GM23338 (cell line): ENCODE measurements at regions not wholly inside any gene's neighbourhood (a gene's known extent, or its start where the extent isn't known, plus 50 kb on each side); places are given as distances from the start of the nearest gene placed in this dataset.

ENCODE experiments used
- CREB1 ChIP-seq: fragments of 250-450 bp; sonication (Bioruptor Pico); IDR thresholded peaks from 2 replicates; pipeline ENCODE4 v1.5.0; 2020; ENCODE audit warnings: low read depth, mild to moderate bottlenecking, moderate library complexity
- EZH2 ChIP-seq: fragments of 200-600 bp; sonication (generic); IDR thresholded peaks from one replicate; pipeline ENCODE4 v1.8.0; 2017; ENCODE audit warnings: antibody characterized with exemption, mild to moderate bottlenecking, low read depth; ENCODE audit not compliant: unreplicated experiment
- EZH2phosphoT487 ChIP-seq: fragments of 200-600 bp; sonication (generic); IDR thresholded peaks from one replicate; pipeline ENCODE4 v1.8.1; 2018; ENCODE audit warnings: antibody characterized with exemption; ENCODE audit not compliant: unreplicated experiment
- JUNB ChIP-seq: IDR thresholded peaks from one replicate; pipeline ENCODE4 v1.6.1; 2016; ENCODE audit warnings: antibody characterized with exemption; ENCODE audit not compliant: unreplicated experiment
- NANOG ChIP-seq: IDR thresholded peaks from 2 replicates; pipeline ENCODE4 v1.6.1; 2016; ENCODE audit warnings: antibody characterized with exemption, borderline replicate concordance
- POLR2AphosphoS5 ChIP-seq: IDR thresholded peaks from 2 replicates; pipeline ENCODE4 v1.6.1; 2016; ENCODE audit warnings: antibody characterized with exemption, low read depth
- STAT1 ChIP-seq: IDR thresholded peaks from one replicate; pipeline ENCODE4 v1.6.1; 2016; ENCODE audit warnings: antibody characterized with exemption; ENCODE audit not compliant: unreplicated experiment
- ZNF114 ChIP-seq: fragments of 250-450 bp; sonication (Bioruptor Pico); IDR thresholded peaks from 2 replicates; pipeline ENCODE4 v1.5.0; 2020; ENCODE audit warnings: mild to moderate bottlenecking, moderate library complexity
- ZNF331 ChIP-seq: fragments of 250-450 bp; sonication (Bioruptor Pico); IDR thresholded peaks from 2 replicates; pipeline ENCODE4 v1.5.0; 2020; ENCODE audit warnings: low read depth, mild to moderate bottlenecking, moderate library complexity
- TF ChIP-seq, protein P1 (sequence below), 2 experiments: fragments of 200-600 bp in 1 of 2; sonication (generic) in 1 of 2; conservative IDR thresholded peaks; 2 replicates each; pipeline versions ENCODE4 v1.5.1 to v1.6.1; 2016 to 2017; ENCODE audit warnings: antibody characterized with exemption in 2 of 2, low read depth in 2 of 2, mild to moderate bottlenecking in 2 of 2, moderate library complexity in 1 of 2
- TF ChIP-seq, protein P2 (sequence below): IDR thresholded peaks from one replicate; pipeline ENCODE4 v1.6.1; 2018; ENCODE audit warnings: antibody characterized with exemption; ENCODE audit not compliant: unreplicated experiment

DNA sequence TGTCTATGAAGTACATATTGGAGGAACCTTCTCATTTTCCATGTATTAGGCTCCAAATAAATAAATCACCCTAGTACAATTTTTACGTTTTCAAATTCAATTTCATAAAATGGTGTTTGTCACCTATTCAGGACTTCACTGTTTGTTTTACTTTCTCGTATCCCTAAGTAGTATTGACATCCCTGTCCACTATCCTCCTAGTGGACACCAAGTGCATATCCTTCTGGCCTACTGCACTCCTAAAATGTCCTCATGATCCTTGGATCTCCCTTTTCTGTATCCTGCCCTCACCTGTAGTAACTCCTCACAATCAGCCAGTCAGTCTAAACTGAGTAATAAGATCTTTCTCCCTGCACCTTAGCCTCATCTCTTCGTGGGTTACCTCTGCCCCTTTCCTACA is 539.9 kb downstream of the DMRTA1 start:
- TF ChIP-seq EZH2 (no peak), POLR2AphosphoS5 (no peak), STAT1 (no peak), EZH2phosphoT487 (no peak), NANOG (no peak), ZNF114 (CRISPR knock-in tag) (no peak), CREB1 (CRISPR knock-in tag) (no peak), JUNB (no peak), ZNF331 (CRISPR knock-in tag) (no peak)
- TF ChIP-seq, protein P1, sequence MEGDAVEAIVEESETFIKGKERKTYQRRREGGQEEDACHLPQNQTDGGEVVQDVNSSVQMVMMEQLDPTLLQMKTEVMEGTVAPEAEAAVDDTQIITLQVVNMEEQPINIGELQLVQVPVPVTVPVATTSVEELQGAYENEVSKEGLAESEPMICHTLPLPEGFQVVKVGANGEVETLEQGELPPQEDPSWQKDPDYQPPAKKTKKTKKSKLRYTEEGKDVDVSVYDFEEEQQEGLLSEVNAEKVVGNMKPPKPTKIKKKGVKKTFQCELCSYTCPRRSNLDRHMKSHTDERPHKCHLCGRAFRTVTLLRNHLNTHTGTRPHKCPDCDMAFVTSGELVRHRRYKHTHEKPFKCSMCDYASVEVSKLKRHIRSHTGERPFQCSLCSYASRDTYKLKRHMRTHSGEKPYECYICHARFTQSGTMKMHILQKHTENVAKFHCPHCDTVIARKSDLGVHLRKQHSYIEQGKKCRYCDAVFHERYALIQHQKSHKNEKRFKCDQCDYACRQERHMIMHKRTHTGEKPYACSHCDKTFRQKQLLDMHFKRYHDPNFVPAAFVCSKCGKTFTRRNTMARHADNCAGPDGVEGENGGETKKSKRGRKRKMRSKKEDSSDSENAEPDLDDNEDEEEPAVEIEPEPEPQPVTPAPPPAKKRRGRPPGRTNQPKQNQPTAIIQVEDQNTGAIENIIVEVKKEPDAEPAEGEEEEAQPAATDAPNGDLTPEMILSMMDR (conservative IDR thresholded peaks at IDR 0.05; ENCODE audit: low read depth in 2 of 2): peak; percentile 16 to 44; a peak in 3 of 4 replicates
- TF ChIP-seq, protein P2, sequence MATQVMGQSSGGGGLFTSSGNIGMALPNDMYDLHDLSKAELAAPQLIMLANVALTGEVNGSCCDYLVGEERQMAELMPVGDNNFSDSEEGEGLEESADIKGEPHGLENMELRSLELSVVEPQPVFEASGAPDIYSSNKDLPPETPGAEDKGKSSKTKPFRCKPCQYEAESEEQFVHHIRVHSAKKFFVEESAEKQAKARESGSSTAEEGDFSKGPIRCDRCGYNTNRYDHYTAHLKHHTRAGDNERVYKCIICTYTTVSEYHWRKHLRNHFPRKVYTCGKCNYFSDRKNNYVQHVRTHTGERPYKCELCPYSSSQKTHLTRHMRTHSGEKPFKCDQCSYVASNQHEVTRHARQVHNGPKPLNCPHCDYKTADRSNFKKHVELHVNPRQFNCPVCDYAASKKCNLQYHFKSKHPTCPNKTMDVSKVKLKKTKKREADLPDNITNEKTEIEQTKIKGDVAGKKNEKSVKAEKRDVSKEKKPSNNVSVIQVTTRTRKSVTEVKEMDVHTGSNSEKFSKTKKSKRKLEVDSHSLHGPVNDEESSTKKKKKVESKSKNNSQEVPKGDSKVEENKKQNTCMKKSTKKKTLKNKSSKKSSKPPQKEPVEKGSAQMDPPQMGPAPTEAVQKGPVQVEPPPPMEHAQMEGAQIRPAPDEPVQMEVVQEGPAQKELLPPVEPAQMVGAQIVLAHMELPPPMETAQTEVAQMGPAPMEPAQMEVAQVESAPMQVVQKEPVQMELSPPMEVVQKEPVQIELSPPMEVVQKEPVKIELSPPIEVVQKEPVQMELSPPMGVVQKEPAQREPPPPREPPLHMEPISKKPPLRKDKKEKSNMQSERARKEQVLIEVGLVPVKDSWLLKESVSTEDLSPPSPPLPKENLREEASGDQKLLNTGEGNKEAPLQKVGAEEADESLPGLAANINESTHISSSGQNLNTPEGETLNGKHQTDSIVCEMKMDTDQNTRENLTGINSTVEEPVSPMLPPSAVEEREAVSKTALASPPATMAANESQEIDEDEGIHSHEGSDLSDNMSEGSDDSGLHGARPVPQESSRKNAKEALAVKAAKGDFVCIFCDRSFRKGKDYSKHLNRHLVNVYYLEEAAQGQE: no peak
